ENCODE measurements at regions not wholly inside any gene's neighbourhood (a gene's known extent, or its start where the extent isn't known, plus 50 kb on each side); places are given as distances from the start of the nearest gene placed in this dataset.

- TF ChIP-seq CTCF (IDR thresholded peaks at IDR 0.05) (no peak), POLR2A (IDR thresholded peaks at IDR 0.05) (no peak)
Observed at GRCh38 chr12:89782807-89783206, 74.2 kb upstream of the ATP2B1 start.

All from heart left ventricle (tissue), 13 donors.